ENCODE measurements at regions not wholly inside any gene's neighbourhood (a gene's known extent, or its start where the extent isn't known, plus 50 kb on each side); places are given as distances from the start of the nearest gene placed in this dataset.

- TF ChIP-seq CTCF (IDR thresholded peaks at IDR 0.05) (no peak), EP300 (IDR thresholded peaks at IDR 0.05) (no peak), POLR2AphosphoS5 (IDR thresholded peaks at IDR 0.05) (no peak)
These were observed 260.9 kb upstream of the ATP5MC3 start for GRCh38 chr2:175442441-175442840.
